GM18502 (cell line): ENCODE measurements at regions not wholly inside any gene's neighbourhood (a gene's known extent, or its start where the extent isn't known, plus 50 kb on each side); places are given as distances from the start of the nearest gene placed in this dataset.

Experiments
- ATAC-seq: cut with Tn5 transposase; IDR thresholded peaks from one replicate; pipeline ENCODE4 v1.9.1; 2021; ENCODE audit warnings: mild to moderate bottlenecking; ENCODE audit not compliant: unreplicated experiment, poor library complexity

GRCh38 chr10:131758062-131758938 lies 142.5 kb upstream of the PPP2R2D start:
- ATAC-seq = no peak

DNA sequence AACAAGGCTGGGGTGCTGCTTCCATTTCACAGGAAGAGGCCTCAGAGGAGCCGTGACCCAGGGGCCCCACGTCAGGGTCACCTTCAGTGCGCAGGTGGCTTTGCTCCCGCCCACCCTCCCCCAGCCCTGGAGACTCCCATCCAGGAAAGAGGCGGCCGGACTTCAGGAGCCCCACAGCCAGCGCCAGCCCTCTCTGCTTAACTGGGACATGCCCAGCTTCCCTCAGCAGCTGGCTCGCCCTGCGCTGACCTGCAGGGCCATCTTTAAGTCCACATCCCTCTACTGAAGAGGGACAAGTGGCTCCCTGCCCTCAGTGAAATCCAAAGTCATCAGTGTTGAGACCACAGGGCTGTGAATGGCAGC lies 141.9 kb upstream of the PPP2R2D start:
- no peak for ATAC-seq

- no peak for ATAC-seq
Measured at GRCh38 chr10:131759347-131759746, 141.5 kb upstream of the PPP2R2D start.

DNA sequence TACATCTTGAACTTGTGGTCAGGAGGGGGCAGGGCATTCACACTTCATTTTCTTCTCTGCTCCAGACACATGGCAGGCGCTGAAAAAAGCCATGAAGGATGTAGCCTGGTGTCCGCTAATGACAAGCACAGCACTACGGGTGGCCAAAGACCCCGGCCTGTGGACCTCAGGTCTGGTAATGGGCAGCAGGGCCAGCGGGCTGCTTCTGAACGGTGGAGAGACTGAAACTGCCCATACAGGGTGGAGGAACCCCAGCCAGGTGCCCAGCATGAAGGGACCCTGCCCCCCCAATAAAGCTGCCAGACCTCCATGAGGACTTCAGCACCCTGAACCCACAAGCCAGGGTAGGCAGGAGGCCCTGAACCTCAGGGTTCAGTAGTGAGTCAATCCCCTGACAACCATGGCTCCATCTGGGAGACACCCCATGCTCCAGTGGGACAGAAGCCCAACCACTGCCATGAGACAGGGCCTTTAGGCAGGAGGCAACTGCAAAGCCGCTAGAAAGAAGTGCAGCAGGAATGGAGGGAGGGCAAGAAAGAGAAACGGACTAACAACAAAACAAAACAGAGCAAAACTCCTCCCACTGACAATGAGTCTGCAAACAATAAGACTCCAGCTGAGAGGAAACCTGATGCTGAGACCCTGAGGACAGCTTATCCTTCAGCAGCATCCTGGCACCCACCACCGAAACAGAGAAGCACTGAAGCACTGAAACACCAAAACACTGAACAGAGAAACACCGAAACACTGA lies 140.2 kb upstream of the PPP2R2D start:
- no peak for ATAC-seq

DNA sequence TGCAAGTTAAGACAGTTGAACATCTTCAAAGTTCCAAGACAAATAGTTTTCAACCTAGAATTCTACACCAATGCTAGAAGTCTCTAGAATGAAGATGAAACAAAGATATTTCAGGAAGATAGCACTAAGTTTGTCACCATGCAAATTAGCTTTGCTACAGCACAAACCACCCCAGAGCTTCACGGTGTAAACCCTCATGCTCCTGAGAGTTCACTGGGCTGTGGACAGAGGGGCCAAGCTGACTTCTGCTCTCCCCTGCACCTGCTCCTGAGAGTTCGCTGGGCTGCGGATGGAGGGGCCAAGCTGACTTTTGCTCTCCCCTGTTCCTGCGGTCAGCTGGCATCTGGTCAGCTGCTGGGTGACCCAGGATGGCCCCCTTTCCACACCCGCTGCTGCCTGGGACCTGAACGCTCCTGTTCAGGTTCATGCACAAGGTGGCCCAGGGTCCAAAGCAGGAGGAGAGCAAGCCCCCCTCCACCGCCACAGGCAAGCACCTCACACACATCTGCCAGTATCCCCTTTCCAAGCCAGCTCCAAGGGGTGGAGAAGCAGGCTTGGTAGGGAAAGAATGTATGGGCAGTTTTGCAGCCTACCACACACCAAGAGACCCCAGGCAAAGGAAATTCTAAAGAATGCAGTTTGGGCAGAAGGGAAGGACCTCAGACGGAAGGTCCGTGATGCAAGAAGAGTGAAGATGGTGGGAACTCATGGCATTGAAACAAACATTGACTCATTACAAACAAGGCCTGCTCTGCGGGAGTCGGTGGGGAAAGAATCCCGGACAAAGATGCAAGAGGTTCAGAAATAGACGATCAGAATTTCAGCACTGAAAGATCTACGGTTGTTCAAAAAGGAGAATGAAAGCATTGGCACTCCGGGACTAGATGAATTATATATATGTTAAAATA lies 137.8 kb upstream of the PPP2R2D start:
- ATAC-seq = no peak

- ATAC-seq = no peak
Measured at GRCh38 chr10:131764929-131765328, 135.9 kb upstream of the PPP2R2D start.

GRCh38 chr10:131766096-131766495 lies 134.7 kb upstream of the PPP2R2D start:
- ATAC-seq = no peak

GRCh38 chr10:131767716-131768115 lies 133.1 kb upstream of the PPP2R2D start:
- ATAC-seq = no peak

GRCh38 chr10:131769571-131770410 lies 131.0 kb upstream of the PPP2R2D start:
- ATAC-seq = no peak

GRCh38 chr10:131770946-131771633 lies 129.7 kb upstream of the PPP2R2D start:
- ATAC-seq = no peak

DNA sequence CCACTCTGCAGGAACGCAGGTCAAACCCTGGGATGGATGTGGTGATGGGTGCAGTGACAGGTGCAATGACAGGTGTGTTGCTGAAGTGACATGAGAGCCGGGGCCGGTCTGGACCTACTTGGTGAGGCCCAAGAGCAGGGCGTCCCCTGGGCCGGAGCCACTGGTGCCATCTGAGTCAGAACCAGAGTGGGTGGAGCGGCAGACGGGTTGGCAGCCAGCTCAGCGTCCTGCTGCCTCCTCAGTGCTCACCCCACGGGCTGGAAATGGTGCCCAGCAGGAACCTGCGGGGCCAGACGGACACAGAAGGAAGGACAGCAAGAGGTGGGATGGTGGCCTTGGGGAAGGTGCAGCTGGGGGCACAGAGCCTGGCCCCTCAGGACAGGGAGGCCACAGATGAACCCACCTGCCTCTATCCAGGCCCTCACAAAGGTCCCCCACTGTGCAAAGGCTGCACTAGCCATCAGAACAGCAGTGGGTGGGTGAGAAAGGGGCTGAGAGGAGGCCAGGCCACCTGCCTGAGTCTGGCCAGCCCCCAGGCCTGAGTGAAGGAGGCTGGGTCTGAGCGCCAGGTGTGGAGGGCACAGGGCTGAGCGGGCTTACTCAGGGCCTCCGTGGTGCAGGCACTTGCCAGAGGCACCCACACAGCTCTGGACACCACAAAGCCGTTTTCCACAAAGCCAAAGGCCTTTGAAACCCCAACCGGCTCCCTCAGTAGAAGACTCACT lies 129.0 kb upstream of the PPP2R2D start:
- ATAC-seq = no peak

- no peak for ATAC-seq
Measured at GRCh38 chr10:131772441-131772840, 128.4 kb upstream of the PPP2R2D start.

DNA sequence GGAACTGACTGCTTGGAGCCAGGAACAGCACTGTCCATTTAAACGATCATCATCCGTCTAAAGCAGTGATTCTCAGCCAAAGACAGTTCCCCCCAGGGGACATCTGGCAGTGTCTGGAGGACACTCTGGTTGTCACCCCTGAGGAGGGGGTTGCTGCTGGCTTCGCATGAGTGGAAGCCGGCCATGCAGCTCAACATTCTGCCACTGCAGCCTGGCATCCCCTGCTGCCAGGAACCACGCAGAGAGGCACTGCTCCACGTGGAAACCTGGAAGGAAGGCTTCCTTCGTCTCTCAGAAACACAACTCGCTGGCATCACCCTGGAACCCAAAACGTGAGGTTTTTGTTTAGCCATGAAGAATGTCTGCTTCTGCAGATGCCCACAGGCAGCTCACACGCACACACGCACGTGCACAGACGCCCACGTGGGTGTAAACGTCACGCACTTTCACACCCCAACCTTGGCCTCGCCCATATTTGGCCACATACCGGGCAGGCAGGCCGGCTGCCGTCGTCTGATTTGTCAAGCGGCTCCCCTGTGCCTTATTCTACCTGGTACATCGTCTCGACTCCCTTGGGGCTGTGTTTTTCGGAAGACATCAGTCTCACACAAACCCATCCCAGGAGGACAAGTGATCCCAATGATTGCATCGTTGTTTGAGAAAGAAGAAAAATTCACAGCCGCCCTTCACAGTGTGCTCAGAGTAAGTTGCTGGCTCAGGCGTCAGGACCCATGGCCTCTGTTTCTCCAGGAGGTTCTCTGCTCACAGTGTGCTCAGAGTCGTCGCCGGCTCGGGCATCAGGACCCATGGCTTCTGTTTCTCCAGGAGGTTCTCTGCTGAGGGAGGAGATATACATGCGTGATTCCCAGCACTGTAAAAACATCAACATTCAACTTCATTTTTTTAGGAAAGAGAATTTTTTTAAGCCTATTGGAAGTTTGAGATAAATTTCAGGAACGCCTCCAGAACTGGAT lies 127.2 kb upstream of the PPP2R2D start:
- no peak for ATAC-seq

- ATAC-seq = no peak
Measured at GRCh38 chr10:131774681-131775085, 126.1 kb upstream of the PPP2R2D start.

GRCh38 chr10:131775433-131775832 lies 125.4 kb upstream of the PPP2R2D start:
- no peak for ATAC-seq

- ATAC-seq = no peak
Measured at GRCh38 chr10:131775833-131776232, 125.0 kb upstream of the PPP2R2D start.

- ATAC-seq = no peak
Measured at GRCh38 chr10:131776496-131776895, 124.3 kb upstream of the PPP2R2D start.
